Liver (tissue), 3 donors: ENCODE measurements at regions not wholly inside any gene's neighbourhood (a gene's known extent, or its start where the extent isn't known, plus 50 kb on each side); places are given as distances from the start of the nearest gene placed in this dataset.

ENCODE experiments used
- EGR1 ChIP-seq, 2 donors: IDR thresholded peaks; 2 replicates each; pipeline ENCODE4 v1.6.1; 2016 to 2018; ENCODE audit warnings: antibody characterized with exemption in 2 of 2, low read depth in 2 of 2
- FOXA2 ChIP-seq: IDR thresholded peaks from 2 replicates; pipeline ENCODE4 v1.6.1; 2016; ENCODE audit warnings: antibody characterized with exemption
- GABPA ChIP-seq, 2 donors: IDR thresholded peaks in 1 of 2; conservative IDR thresholded peaks in 1 of 2; 2 replicates each; pipeline ENCODE4 v1.6.1; 2016; ENCODE audit warnings: antibody characterized with exemption in 2 of 2, mild to moderate bottlenecking in 1 of 2, moderate library complexity in 1 of 2
- JUND ChIP-seq, 2 donors: IDR thresholded peaks; 2 replicates each; pipeline ENCODE4 v1.6.1; 2016; ENCODE audit warnings: antibody characterized with exemption in 2 of 2
- RAD21 ChIP-seq, 2 donors: IDR thresholded peaks; 2 replicates each; pipeline ENCODE4 v1.6.1; 2016; ENCODE audit warnings: antibody characterized with exemption in 2 of 2, mild to moderate bottlenecking in 2 of 2
- SP1 ChIP-seq: IDR thresholded peaks from 2 replicates; pipeline ENCODE4 v1.6.1; 2018; ENCODE audit warnings: antibody characterized with exemption, mild to moderate bottlenecking
- TAF1 ChIP-seq: conservative IDR thresholded peaks from 2 replicates; pipeline ENCODE4 v1.6.1; 2016; ENCODE audit warnings: antibody characterized with exemption, mild to moderate bottlenecking
- YY1 ChIP-seq: IDR thresholded peaks from 2 replicates; pipeline ENCODE4 v1.6.1; 2016; ENCODE audit warnings: antibody characterized with exemption, mild to moderate bottlenecking
- TF ChIP-seq, protein P1 (sequence below): fragments of 150-350 bp; IDR thresholded peaks from 2 replicates; pipeline ENCODE4 v1.5.1; 2017; ENCODE audit warnings: improper control_type of control experiment, low read depth, low read length; ENCODE audit not compliant: missing input control
- TF ChIP-seq, protein P2 (sequence below): IDR thresholded peaks from 2 replicates; pipeline ENCODE4 v1.6.1; 2016; ENCODE audit warnings: antibody characterized with exemption
- TF ChIP-seq, protein P3 (sequence below): IDR thresholded peaks from 2 replicates; pipeline ENCODE4 v1.6.1; 2016; ENCODE audit warnings: antibody characterized with exemption, mild to moderate bottlenecking
- TF ChIP-seq, protein P4 (sequence below): IDR thresholded peaks from 2 replicates; pipeline ENCODE4 v1.6.1; 2016; ENCODE audit warnings: antibody characterized with exemption
- TF ChIP-seq, protein P5 (sequence below): IDR thresholded peaks from 2 replicates; pipeline ENCODE4 v1.6.1; 2016; ENCODE audit warnings: antibody characterized with exemption
- donor health status: healthy.
- donor health status: healthy.

DNA sequence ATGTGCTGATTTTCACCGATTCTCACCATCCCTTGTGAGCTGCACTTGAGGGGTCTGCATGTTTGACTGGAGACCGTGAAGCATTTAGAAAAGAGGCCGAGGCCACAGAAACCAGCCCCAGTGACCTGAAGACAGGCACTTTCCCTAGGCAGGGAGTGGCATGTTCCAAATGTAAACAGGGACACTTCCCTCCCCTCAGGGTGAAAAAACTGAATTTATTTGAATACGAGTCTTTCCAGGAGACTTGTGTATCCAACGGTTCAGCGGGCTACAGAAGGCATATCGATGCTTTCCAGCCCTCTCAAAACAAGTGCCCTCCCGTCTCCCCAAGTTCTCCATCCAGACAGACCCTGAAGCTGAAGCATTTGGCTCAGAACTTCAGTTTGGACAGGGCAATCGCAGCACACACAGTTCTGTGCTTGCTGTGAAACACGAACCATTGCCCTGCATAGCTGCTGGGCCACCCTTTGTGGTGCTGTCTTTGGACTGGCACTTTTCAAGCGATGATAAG is 106.1 kb downstream of the ZIC5 start:
- TF ChIP-seq, protein P1, sequence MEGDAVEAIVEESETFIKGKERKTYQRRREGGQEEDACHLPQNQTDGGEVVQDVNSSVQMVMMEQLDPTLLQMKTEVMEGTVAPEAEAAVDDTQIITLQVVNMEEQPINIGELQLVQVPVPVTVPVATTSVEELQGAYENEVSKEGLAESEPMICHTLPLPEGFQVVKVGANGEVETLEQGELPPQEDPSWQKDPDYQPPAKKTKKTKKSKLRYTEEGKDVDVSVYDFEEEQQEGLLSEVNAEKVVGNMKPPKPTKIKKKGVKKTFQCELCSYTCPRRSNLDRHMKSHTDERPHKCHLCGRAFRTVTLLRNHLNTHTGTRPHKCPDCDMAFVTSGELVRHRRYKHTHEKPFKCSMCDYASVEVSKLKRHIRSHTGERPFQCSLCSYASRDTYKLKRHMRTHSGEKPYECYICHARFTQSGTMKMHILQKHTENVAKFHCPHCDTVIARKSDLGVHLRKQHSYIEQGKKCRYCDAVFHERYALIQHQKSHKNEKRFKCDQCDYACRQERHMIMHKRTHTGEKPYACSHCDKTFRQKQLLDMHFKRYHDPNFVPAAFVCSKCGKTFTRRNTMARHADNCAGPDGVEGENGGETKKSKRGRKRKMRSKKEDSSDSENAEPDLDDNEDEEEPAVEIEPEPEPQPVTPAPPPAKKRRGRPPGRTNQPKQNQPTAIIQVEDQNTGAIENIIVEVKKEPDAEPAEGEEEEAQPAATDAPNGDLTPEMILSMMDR = no peak
- TF ChIP-seq, protein P2, sequence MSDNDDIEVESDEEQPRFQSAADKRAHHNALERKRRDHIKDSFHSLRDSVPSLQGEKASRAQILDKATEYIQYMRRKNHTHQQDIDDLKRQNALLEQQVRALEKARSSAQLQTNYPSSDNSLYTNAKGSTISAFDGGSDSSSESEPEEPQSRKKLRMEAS = no peak
- TF ChIP-seq SP1 = no peak
- no peak for TF ChIP-seq FOXA2
- TF ChIP-seq, protein P3, sequence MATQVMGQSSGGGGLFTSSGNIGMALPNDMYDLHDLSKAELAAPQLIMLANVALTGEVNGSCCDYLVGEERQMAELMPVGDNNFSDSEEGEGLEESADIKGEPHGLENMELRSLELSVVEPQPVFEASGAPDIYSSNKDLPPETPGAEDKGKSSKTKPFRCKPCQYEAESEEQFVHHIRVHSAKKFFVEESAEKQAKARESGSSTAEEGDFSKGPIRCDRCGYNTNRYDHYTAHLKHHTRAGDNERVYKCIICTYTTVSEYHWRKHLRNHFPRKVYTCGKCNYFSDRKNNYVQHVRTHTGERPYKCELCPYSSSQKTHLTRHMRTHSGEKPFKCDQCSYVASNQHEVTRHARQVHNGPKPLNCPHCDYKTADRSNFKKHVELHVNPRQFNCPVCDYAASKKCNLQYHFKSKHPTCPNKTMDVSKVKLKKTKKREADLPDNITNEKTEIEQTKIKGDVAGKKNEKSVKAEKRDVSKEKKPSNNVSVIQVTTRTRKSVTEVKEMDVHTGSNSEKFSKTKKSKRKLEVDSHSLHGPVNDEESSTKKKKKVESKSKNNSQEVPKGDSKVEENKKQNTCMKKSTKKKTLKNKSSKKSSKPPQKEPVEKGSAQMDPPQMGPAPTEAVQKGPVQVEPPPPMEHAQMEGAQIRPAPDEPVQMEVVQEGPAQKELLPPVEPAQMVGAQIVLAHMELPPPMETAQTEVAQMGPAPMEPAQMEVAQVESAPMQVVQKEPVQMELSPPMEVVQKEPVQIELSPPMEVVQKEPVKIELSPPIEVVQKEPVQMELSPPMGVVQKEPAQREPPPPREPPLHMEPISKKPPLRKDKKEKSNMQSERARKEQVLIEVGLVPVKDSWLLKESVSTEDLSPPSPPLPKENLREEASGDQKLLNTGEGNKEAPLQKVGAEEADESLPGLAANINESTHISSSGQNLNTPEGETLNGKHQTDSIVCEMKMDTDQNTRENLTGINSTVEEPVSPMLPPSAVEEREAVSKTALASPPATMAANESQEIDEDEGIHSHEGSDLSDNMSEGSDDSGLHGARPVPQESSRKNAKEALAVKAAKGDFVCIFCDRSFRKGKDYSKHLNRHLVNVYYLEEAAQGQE = no peak
- no peak for TF ChIP-seq JUND (IDR thresholded peaks at IDR 0.05)
- no peak for TF ChIP-seq EGR1 (IDR thresholded peaks at IDR 0.05; ENCODE audit: low read depth in 2 of 2)
- no peak for TF ChIP-seq RAD21 (IDR thresholded peaks at IDR 0.05)
- no peak for TF ChIP-seq TAF1
- TF ChIP-seq, protein P4, sequence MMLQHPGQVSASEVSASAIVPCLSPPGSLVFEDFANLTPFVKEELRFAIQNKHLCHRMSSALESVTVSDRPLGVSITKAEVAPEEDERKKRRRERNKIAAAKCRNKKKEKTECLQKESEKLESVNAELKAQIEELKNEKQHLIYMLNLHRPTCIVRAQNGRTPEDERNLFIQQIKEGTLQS = no peak
- TF ChIP-seq YY1 = no peak
- no peak for TF ChIP-seq GABPA (IDR thresholded peaks at IDR 0.05 in 1 of 2, conservative IDR thresholded peaks at IDR 0.05 in 1 of 2)
- TF ChIP-seq, protein P5, sequence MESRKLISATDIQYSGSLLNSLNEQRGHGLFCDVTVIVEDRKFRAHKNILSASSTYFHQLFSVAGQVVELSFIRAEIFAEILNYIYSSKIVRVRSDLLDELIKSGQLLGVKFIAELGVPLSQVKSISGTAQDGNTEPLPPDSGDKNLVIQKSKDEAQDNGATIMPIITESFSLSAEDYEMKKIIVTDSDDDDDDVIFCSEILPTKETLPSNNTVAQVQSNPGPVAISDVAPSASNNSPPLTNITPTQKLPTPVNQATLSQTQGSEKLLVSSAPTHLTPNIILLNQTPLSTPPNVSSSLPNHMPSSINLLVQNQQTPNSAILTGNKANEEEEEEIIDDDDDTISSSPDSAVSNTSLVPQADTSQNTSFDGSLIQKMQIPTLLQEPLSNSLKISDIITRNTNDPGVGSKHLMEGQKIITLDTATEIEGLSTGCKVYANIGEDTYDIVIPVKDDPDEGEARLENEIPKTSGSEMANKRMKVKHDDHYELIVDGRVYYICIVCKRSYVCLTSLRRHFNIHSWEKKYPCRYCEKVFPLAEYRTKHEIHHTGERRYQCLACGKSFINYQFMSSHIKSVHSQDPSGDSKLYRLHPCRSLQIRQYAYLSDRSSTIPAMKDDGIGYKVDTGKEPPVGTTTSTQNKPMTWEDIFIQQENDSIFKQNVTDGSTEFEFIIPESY = no peak
